Right lung (tissue), 2 donors: ENCODE measurements at regions not wholly inside any gene's neighbourhood (a gene's known extent, or its start where the extent isn't known, plus 50 kb on each side); places are given as distances from the start of the nearest gene placed in this dataset.
A peak's percentile ranks its signal among the peaks of the same experiment; 100 is the strongest.

Experiments
- DNase-seq, 2 donors: peaks; one replicate each; pipeline ENCODE4 v3.0.0-alpha.2; 2013

GRCh38 chr3:102148598-102149337 lies 286.0 kb upstream of the ZPLD1 start:
- no peak for DNase-seq

- DNase-seq = no peak
These were observed 282.9 kb upstream of the ZPLD1 start for GRCh38 chr3:102151935-102152334.

- DNase-seq = no peak
These were observed 278.4 kb upstream of the ZPLD1 start for GRCh38 chr3:102156426-102156825.

- DNase-seq = no peak
These were observed 276.6 kb upstream of the ZPLD1 start for GRCh38 chr3:102158080-102158740.

GRCh38 chr3:102159810-102160451 lies 274.9 kb upstream of the ZPLD1 start:
- no peak for DNase-seq

GRCh38 chr3:102161384-102162006 lies 273.3 kb upstream of the ZPLD1 start:
- DNase-seq = no peak

- no peak for DNase-seq
These were observed 272.6 kb upstream of the ZPLD1 start for GRCh38 chr3:102162251-102162650.

GRCh38 chr3:102163039-102163817 lies 271.6 kb upstream of the ZPLD1 start:
- peak; percentile 55 to 58 for DNase-seq

GRCh38 chr3:102163818-102164154 lies 271.0 kb upstream of the ZPLD1 start:
- no peak for DNase-seq

- DNase-seq = no peak
These were observed 269.4 kb upstream of the ZPLD1 start for GRCh38 chr3:102165367-102165766.

GRCh38 chr3:102169915-102170479 lies 264.8 kb upstream of the ZPLD1 start:
- DNase-seq = no peak

- no peak for DNase-seq
These were observed 264.3 kb upstream of the ZPLD1 start for GRCh38 chr3:102170545-102170944.

GRCh38 chr3:102174312-102174712 lies 260.5 kb upstream of the ZPLD1 start:
- DNase-seq = no peak

GRCh38 chr3:102174832-102175374 lies 259.9 kb upstream of the ZPLD1 start:
- no peak for DNase-seq

GRCh38 chr3:102176333-102177050 lies 258.3 kb upstream of the ZPLD1 start:
- DNase-seq = no peak

GRCh38 chr3:102177075-102177755 lies 257.6 kb upstream of the ZPLD1 start:
- DNase-seq = no peak

GRCh38 chr3:102178817-102179216 lies 256.0 kb upstream of the ZPLD1 start:
- DNase-seq = no peak

GRCh38 chr3:102179326-102180177 lies 255.3 kb upstream of the ZPLD1 start:
- DNase-seq = peak in 1 of 2 donors; percentile 11
